DND-41 (cell line): ENCODE measurements at regions not wholly inside any gene's neighbourhood (a gene's known extent, or its start where the extent isn't known, plus 50 kb on each side); places are given as distances from the start of the nearest gene placed in this dataset.

ENCODE experiments used
- EZH2 ChIP-seq: IDR thresholded peaks from 3 replicates; pipeline ENCODE4 v1.6.1; 2012; ENCODE audit warnings: borderline replicate concordance, low read depth, mild to moderate bottlenecking, moderate library complexity, low read length, inconsistent platforms; ENCODE audit not compliant: severe bottlenecking
- TF ChIP-seq, protein P1 (sequence below): IDR thresholded peaks from 2 replicates; pipeline ENCODE4 v1.5.1; 2012; ENCODE audit warnings: borderline replicate concordance, low read length, moderate library complexity, mild to moderate bottlenecking; ENCODE audit not compliant: poor library complexity, severe bottlenecking; ENCODE audit errors: extremely low read depth

DNA sequence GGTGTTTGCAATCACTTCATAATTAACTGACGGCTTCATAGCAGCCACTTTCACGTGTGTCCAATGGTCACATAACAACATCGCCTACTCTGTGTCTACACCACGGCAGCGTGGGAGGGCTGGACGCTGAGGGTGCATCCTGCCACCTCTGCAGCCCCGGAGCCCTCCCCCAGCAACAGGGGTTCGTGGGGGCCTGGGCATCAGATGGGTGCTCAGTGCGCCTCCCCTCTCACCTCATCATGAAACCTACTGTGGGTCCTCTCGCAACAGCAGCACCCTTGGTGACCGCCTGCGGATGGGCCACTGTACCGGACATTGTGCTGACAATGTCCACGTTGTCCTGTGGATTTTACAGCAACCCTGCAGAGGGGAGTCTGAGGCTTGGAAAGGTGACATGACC lies 193.5 kb downstream of the UQCRFS1 start:
- TF ChIP-seq, protein P1, sequence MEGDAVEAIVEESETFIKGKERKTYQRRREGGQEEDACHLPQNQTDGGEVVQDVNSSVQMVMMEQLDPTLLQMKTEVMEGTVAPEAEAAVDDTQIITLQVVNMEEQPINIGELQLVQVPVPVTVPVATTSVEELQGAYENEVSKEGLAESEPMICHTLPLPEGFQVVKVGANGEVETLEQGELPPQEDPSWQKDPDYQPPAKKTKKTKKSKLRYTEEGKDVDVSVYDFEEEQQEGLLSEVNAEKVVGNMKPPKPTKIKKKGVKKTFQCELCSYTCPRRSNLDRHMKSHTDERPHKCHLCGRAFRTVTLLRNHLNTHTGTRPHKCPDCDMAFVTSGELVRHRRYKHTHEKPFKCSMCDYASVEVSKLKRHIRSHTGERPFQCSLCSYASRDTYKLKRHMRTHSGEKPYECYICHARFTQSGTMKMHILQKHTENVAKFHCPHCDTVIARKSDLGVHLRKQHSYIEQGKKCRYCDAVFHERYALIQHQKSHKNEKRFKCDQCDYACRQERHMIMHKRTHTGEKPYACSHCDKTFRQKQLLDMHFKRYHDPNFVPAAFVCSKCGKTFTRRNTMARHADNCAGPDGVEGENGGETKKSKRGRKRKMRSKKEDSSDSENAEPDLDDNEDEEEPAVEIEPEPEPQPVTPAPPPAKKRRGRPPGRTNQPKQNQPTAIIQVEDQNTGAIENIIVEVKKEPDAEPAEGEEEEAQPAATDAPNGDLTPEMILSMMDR, result no peak
- no peak for TF ChIP-seq EZH2
